ENCODE measurements at regions not wholly inside any gene's neighbourhood (a gene's known extent, or its start where the extent isn't known, plus 50 kb on each side); places are given as distances from the start of the nearest gene placed in this dataset.

GRCh38 chr15:98443526-98443925 lies 204.8 kb upstream of the IGF1R start:
- no peak overlapping the region for H3K4me3 ChIP-seq (replicated peaks in 1 of 2; ENCODE audit: low read depth in 1 of 2, low read length in 2 of 2)
- ChIA-PET RAD21 (ENCODE audit: low non-redundant PET in 1 of 2, low total read pairs in 2 of 2, uncharacterized antibody in 2 of 2, unreplicated experiment in 2 of 2) (no interaction called here), CTCF (interaction anchor here (1.0 to 3.4 kb wide), 4 partner anchors 15 to 633 kb away, joined by 3 to 10 read pairs (median 4); no protein-coding TSS in a partner anchor), POLR2A (interaction anchor here (0.8 kb wide), 1 partner anchor 438 kb away, joined by 3 read pairs; no protein-coding TSS in a partner anchor)
- DNase-seq (ENCODE audit: low read depth, low spot score): no peak
- no peaks in the 10 kb centered on the region for H3K9me3 ChIP-seq (ENCODE audit: control insufficient read depth in 1 of 2, insufficient read depth in 1 of 2, low read depth in 1 of 2, low read length in 2 of 2)
- H4K20me1 ChIP-seq (ENCODE audit: insufficient read depth): no peaks in the 10 kb centered on the region
- no peak overlapping the region for H3K27ac ChIP-seq (ENCODE audit: low read depth, low read length)
- no peak for ATAC-seq
- no peak overlapping the region for H2AFZ ChIP-seq (ENCODE audit: low read depth, low read length, poor library complexity, severe bottlenecking)
- intact Hi-C loops (cut with micrococcal nuclease): loop anchor here (2.0 to 5.0 kb wide), 2 partner anchors 459 to 769 kb away; no protein-coding TSS in a partner anchor
- peaks cover 15% of the 10 kb centered on the region for H3K27me3 ChIP-seq (ENCODE audit: insufficient read depth, low read length)
- no peaks in the 10 kb centered on the region for H3K36me3 ChIP-seq (ENCODE audit: control insufficient read depth in 1 of 2, insufficient read depth in 2 of 2, low read length in 2 of 2)
- BruUV-seq (replicated peaks): no TSS peak
- no peak overlapping the region for H3K4me2 ChIP-seq (ENCODE audit: low read length)
- H3K9ac ChIP-seq (ENCODE audit: low read length): no peak overlapping the region
- TF ChIP-seq SIN3A (IDR thresholded peaks at IDR 0.05; ENCODE audit: low read depth) (no peak), CBX3 (IDR thresholded peaks at IDR 0.05; ENCODE audit: low read depth) (no peak), RAD21 (IDR thresholded peaks at IDR 0.05; ENCODE audit: low read depth) (no peak), POLR2A (IDR thresholded peaks at IDR 0.05; ENCODE audit: borderline replicate concordance, extremely low read depth, insufficient read depth, insufficient read length) (no peak), CEBPB (IDR thresholded peaks at IDR 0.05; ENCODE audit: low read depth) (no peak), ATF3 (IDR thresholded peaks at IDR 0.05) (no peak), YY1 (IDR thresholded peaks at IDR 0.05; ENCODE audit: extremely low read depth, insufficient replicate concordance, low read depth, low read length) (no peak), JUND (IDR thresholded peaks at IDR 0.05) (no peak), TCF7L2 (IDR thresholded peaks at IDR 0.05; ENCODE audit: borderline replicate concordance, extremely low read depth, insufficient read depth, insufficient read length) (no peak), ZFX (IDR thresholded peaks at IDR 0.05) (no peak), EGR1 (IDR thresholded peaks at IDR 0.05; ENCODE audit: low read depth) (no peak), FOSL1 (IDR thresholded peaks at IDR 0.05; ENCODE audit: low read depth) (no peak), EZH2phosphoT487 (IDR thresholded peaks at IDR 0.05; ENCODE audit: borderline replicate concordance) (no peak), CTCF (IDR thresholded peaks at IDR 0.05 in 2 of 3, conservative IDR thresholded peaks at IDR 0.05 in 1 of 3; ENCODE audit: borderline replicate concordance in 1 of 3, insufficient read depth in 1 of 3, low read depth in 2 of 3, low read length in 2 of 3) (no peak)
- H3K4me1 ChIP-seq (ENCODE audit: control insufficient read depth in 1 of 2, insufficient read depth in 2 of 2, low read length in 2 of 2): no peaks in the 10 kb centered on the region; a peak in 1 of 4 replicates
- H3K79me2 ChIP-seq (ENCODE audit: insufficient read depth, low read length): no peaks in the 10 kb centered on the region
- H3K9me2 ChIP-seq (ENCODE audit: insufficient read depth): no peaks in the 10 kb centered on the region
